ENCODE measurements at regions not wholly inside any gene's neighbourhood (a gene's known extent, or its start where the extent isn't known, plus 50 kb on each side); places are given as distances from the start of the nearest gene placed in this dataset.

DNA sequence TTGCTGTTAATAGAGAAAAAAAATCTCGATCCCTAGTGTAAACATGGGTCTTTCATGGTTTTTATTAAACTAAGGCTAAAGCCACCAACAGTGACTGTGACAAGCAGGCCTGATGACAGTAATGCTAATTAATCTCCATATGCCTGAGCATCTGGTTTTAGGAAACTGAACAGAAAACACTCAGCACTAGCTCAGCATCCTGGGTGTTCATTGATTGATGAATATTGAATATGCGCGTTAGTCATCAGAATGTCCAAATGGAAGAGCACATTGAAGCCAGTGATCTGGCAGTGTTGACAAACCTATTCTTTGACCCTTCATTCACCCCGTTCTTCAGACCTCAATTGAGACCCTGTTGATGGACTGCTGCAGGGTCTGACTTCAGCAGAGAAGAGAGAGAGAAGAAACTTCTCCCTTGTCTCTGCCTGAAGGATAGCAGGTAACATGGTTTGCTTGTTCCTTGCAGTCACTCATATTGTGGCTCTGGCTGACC, 283.8 kb downstream of the RDH14 start:
- TF ChIP-seq BHLHE40 (IDR thresholded peaks at IDR 0.05; ENCODE audit: low read depth, low read length) (no peak), RAD21 (IDR thresholded peaks at IDR 0.05; ENCODE audit: low read length) (no peak), CTCF (conservative IDR thresholded peaks at IDR 0.05; ENCODE audit: low read depth, low read length) (no peak), POLR2A (IDR thresholded peaks at IDR 0.05; ENCODE audit: low read depth, low read length) (no peak), RFX5 (IDR thresholded peaks at IDR 0.05; ENCODE audit: low read depth, low read length) (no peak), SMC3 (IDR thresholded peaks at IDR 0.05; ENCODE audit: low read depth, low read length) (no peak), RCOR1 (IDR thresholded peaks at IDR 0.05; ENCODE audit: insufficient replicate concordance, low read length) (no peak)

Data from IMR-90 (cell line).